ENCODE measurements at regions not wholly inside any gene's neighbourhood (a gene's known extent, or its start where the extent isn't known, plus 50 kb on each side); places are given as distances from the start of the nearest gene placed in this dataset.

- DNase-seq, result no peak
Observed at GRCh38 chr1:234706199-234706598, 96.2 kb upstream of the IRF2BP2 start.

- no peak for DNase-seq
Observed at GRCh38 chr1:234705615-234706014, 95.6 kb upstream of the IRF2BP2 start.

- DNase-seq, result no peak
Observed at GRCh38 chr1:234704106-234704887, 94.3 kb upstream of the IRF2BP2 start.

- DNase-seq, result no peak
Observed at GRCh38 chr1:234702342-234703000, 92.5 kb upstream of the IRF2BP2 start.

GRCh38 chr1:234701737-234702341, 91.9 kb upstream of the IRF2BP2 start:
- no peak for DNase-seq

- no peak for DNase-seq
Observed at GRCh38 chr1:234699795-234700665, 90.1 kb upstream of the IRF2BP2 start.

- no peak for DNase-seq
Observed at GRCh38 chr1:234698686-234699085, 88.7 kb upstream of the IRF2BP2 start.

- DNase-seq, result no peak
Observed at GRCh38 chr1:234697741-234698140, 87.8 kb upstream of the IRF2BP2 start.

GRCh38 chr1:234697015-234697414, 87.0 kb upstream of the IRF2BP2 start:
- DNase-seq, result no peak

- no peak for DNase-seq
Observed at GRCh38 chr1:234696148-234696576, 86.2 kb upstream of the IRF2BP2 start.

- no peak for DNase-seq
Observed at GRCh38 chr1:234694661-234695060, 84.7 kb upstream of the IRF2BP2 start.

- DNase-seq, result no peak
Observed at GRCh38 chr1:234692966-234693580, 83.1 kb upstream of the IRF2BP2 start.

- no peak for DNase-seq
Observed at GRCh38 chr1:234691567-234691966, 81.6 kb upstream of the IRF2BP2 start.

- no peak for DNase-seq
Observed at GRCh38 chr1:234690872-234691271, 80.9 kb upstream of the IRF2BP2 start.

- DNase-seq, result no peak
Observed at GRCh38 chr1:234689236-234689635, 79.3 kb upstream of the IRF2BP2 start.

GRCh38 chr1:234687011-234687410, 77.0 kb upstream of the IRF2BP2 start:
- no peak for DNase-seq

GRCh38 chr1:234686035-234686434, 76.1 kb upstream of the IRF2BP2 start:
- no peak for DNase-seq

- no peak for DNase-seq
Observed at GRCh38 chr1:234684856-234685255, 74.9 kb upstream of the IRF2BP2 start.

- DNase-seq, result no peak
Observed at GRCh38 chr1:234683861-234684632, 74.1 kb upstream of the IRF2BP2 start.

- no peak for DNase-seq
Observed at GRCh38 chr1:234683127-234683860, 73.3 kb upstream of the IRF2BP2 start.

- no peak for DNase-seq
Observed at GRCh38 chr1:234681990-234682389, 72.0 kb upstream of the IRF2BP2 start.
